ENCODE measurements at regions not wholly inside any gene's neighbourhood (a gene's known extent, or its start where the extent isn't known, plus 50 kb on each side); places are given as distances from the start of the nearest gene placed in this dataset.

- no peak for DNase-seq
Measured at GRCh38 chr5:107808671-107809137, 138.0 kb upstream of the EFNA5 start.

- DNase-seq: no peak
Measured at GRCh38 chr5:107807431-107807830, 136.7 kb upstream of the EFNA5 start.

DNA sequence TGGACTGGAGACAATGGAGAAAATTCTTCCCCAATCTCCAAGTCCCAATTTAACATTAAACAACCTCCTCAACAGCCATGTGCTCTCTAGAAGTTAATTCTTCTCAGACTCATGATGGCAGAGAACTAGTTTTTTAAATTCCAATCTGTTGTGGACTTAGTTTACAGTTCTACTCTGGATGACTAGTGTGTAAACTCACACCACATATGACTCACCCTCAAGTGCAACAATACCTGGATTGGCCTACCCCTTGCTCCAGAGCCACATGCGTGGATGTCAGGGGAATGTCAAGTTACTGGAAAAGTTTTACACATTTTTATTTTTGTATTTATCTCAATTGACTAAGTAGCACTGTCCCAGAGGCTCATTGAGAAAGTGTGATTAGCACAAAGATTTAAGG lies 136.0 kb upstream of the EFNA5 start:
- DNase-seq: no peak

DNA sequence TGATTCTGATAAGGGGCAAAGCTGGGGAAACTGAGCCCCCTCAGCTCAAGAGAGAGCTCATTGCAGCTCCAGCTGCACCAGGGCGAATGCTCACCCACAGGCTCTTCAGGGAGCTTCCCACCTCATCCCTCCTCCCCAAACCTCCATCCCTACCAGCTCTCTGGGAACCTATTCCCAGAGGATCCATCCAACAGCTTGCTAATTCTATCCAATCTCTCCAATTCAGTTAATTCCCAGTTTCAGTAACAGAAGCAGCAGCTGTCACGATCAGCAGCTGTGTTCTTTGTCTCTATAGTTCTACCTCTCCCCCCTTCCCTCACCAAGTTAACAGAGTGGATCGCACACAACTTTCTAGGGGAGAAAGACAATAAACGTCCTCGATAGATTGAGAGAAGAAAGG lies 135.5 kb upstream of the EFNA5 start:
- no peak for DNase-seq

DNA sequence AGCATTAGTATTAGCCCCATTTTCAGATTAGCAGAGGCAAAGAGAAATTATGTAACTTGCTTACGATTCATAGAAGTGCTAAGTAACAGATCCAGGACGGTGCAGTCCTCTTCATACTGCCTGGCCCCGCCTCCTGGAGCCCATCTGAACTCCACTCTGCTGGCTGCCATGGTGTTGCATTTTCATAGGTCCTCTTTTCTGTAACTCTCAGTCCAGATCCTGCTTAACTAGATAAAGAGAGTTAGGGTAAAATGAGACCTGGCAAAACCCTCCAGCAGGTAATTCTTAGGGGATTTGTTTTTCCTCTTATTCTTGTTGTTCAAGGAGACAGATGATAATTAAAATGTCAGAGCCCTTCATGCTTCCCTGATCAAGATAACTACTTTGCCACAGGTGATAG lies 135.1 kb upstream of the EFNA5 start:
- no peak for DNase-seq

DNA sequence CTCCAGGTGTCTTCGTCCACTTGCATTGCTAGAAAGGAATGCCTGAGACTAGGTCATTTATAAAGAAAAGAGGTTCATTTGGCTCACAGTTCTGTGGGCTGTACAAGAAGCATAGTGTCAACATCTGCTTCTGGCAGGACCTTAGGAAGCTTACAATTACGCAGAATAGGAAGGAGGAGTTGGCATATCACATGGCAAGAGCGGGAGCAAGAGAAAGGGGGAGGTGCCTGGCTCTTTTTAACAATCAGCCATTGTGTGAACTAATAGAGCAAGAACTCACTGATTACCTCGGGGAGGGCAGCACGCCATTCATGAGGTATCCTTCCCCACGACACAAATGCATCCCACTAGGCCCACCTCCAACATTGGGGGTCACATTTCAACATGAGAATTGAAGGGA lies 134.4 kb upstream of the EFNA5 start:
- no peak for DNase-seq

DNA sequence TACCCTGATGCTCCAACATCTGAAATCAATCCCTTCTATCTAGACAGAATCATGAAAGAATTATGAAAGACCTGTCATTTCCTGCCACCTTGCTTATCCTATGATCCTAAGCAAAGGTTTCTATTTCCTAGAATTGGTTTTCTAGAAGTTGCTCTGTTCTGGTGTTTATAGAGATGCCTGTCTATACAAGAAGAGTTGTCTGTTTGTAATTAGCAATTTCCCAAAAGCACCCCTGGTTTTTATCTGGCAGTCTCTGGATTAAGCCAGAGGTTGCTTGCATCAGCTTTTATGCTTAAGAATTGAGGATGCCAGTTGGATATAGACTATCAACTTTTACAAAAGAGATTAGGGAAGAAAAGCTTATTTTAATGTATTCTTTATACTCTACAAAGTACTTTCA lies 133.0 kb upstream of the EFNA5 start:
- DNase-seq: no peak

GRCh38 chr5:107801061-107801460 lies 130.3 kb upstream of the EFNA5 start:
- DNase-seq: no peak

GRCh38 chr5:107799306-107799705 lies 128.6 kb upstream of the EFNA5 start:
- no peak for DNase-seq

GRCh38 chr5:107796797-107797196 lies 126.1 kb upstream of the EFNA5 start:
- DNase-seq: no peak

DNA sequence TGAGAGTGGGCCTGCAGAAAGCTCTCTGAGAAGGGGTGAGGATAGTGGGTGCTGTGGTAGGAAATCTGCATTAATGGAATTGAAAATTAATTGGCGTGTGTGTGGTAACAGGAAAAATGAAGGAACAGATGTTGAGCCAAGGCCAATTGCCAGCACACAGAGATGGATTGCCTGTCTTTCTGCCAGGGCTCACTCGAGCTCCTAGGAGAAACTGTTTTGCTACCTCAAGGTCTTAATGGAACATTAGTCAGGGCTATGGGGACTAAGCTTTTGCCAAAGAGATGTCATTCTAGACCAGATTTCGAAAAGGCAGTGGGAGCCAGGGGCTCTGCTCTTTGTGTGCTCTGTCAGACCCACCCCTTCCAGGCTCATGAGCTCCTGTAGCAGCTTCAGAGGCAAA lies 124.0 kb upstream of the EFNA5 start:
- no peak for DNase-seq

GRCh38 chr5:107792940-107793339 lies 122.2 kb upstream of the EFNA5 start:
- DNase-seq: no peak

- DNase-seq: no peak
Measured at GRCh38 chr5:107790671-107791070, 119.9 kb upstream of the EFNA5 start.

- DNase-seq: no peak
Measured at GRCh38 chr5:107786424-107786823, 115.7 kb upstream of the EFNA5 start.

- DNase-seq: no peak
Measured at GRCh38 chr5:107783551-107783950, 112.8 kb upstream of the EFNA5 start.

DNA sequence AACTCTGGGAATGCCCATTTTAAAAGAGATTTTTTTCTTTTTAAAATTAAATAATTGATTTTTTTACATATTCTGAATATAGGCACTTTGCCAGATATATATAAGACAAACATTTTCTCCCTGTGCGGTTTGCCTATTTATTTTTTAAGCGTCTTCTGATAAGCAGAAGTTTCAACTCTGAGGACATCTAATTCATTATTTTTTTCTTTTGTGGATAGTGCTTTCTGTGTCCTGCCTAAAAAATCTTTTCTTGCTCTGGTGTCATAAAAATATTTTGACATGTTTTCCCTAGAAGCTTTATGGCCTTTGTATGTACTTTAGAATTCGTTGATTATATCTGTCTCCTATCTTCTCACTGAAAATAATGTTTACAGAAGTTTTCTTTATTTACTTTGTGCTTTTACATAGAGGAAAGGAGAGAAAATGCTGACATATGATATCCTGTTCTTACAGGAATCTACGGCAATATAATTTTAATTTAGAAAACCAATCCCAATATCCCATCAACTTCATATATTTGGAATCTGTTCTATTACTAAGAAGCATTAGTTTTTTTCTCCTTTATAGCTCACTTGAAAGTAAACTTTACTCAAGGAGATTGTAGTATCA lies 111.9 kb upstream of the EFNA5 start:
- no peak for DNase-seq

DNA sequence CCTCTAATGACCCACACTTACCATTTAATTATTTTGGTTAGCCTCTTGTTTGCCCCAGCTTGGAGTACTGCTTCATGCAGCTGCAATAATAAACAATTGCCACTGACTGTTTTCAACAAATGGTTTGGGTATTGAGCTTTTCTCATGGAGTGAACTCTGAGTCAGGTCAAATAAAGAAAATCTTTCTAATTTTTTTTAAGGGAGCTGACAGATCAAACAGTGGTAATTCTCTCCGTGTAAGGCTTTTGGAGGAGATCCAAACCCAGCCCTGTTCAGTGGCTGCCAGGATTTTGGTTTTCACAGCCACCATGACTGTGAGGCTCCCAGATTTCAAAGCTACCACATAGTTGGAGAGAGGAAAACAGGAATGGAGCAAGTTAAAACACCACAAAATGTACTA lies 110.7 kb upstream of the EFNA5 start:
- DNase-seq: no peak

DNA sequence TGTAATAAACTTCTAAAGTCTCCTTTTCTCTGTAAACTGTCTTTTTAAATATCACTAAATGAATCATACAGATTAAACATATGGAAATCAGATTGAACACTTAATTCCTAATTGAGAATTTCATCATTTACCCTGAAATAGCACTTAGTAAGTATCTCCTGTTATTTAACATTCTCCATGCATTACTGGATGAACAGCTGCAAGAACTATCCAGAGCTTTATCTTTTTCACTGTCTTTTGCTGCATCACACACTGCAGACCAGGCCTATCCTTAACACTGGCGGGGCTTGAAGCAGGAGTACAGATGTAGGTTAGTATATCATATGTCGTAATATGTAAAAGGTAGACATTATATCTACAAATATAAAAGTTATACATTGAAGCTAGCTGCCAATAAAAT lies 108.7 kb upstream of the EFNA5 start:
- no peak for DNase-seq

DNA sequence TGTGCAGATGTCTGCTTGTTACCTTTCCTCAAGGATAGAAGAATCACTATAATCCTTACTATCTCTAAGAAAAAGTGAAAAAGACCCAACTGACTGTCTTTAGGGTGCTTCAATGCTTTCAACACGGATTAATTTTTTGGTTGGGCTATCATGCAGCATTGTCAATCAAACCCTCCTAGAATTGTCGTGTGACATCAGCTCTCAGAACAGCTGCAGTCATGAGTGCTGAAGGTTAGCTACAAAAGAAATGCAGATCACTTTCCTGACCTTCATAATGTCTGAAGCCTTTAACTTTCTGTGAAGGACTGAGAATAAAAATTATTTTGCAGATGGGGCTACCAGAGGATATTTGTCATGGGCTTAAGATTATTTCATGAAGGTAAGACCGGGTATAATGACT lies 107.9 kb upstream of the EFNA5 start:
- DNase-seq: no peak

DNA sequence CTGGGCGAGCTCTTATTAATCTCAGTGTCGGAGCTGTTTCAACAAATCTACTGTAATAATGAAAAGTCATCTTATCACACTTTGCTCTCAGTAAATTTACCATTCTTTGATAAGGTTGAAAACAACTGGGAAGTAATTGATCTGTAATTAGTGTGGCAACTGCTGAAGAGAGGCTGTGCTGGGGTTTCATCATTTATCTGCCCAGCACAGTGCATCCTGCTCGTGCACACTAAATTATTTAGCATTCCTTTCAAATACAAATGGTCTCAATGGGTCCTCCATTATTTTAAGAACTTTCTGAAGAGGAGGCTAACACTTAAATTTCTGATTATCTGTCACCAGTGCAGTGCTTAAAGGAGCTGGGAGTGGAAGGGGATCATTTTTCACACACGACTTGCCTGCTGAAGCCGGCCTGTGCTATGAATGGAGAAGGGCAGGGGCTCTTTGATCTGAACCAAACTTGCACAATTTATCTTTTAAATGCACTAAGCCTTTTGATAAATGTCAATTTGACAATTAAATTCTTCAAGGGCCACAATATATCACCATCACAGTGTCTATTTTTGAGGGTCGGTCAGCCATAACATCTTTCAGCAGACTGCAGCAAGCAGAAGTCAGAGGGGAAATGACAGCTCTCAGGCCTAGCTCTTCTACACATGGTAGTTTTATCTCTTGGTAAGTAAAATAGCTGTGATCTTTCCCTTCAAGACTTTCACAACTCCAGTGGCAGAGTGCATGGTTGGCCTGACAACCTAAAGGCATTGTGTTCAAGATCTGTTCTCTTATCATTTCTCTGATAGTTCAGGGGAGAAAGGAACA lies 106.4 kb upstream of the EFNA5 start:
- no peak for DNase-seq

- DNase-seq: no peak
Measured at GRCh38 chr5:107776506-107776905, 105.8 kb upstream of the EFNA5 start.

DNA sequence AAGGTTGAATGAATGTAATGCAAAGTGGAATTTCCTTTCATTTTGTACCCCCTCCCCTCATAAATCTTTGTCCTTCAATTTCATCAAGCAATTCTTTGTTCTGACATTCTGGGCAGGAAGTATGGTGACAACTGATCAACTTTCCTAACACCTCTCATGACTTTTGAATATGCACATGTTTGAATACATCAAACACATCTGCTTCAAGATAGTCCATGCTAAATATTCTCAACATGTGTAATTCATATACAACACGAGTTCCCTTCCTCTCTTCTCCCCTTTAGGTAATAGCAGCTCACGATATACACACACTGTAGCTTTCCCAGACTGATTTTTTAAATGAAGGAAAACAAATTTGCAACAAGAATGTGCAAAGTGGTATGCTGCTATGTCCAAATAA lies 103.6 kb upstream of the EFNA5 start:
- DNase-seq: no peak

- no peak for DNase-seq
Measured at GRCh38 chr5:107773479-107773878, 102.7 kb upstream of the EFNA5 start.

GRCh38 chr5:107772418-107773310 lies 101.9 kb upstream of the EFNA5 start:
- DNase-seq: no peak
